HepG2 (cell line): ENCODE measurements at regions not wholly inside any gene's neighbourhood (a gene's known extent, or its start where the extent isn't known, plus 50 kb on each side); places are given as distances from the start of the nearest gene placed in this dataset.
A peak's percentile ranks its signal among the peaks of the same experiment; 100 is the strongest.

Experiments
- ATAC-seq: fragments of 200-7000 bp; cut with Tn5 transposase; 3 replicates; pipeline ENCODE4 v1.9.1; 2020; ENCODE audit warnings: mild to moderate bottlenecking, moderate library complexity
- BruUV-seq: library from RNA; stranded (reverse); fragments of 400-500 nt; replicated peaks from 2 replicates; lab custom pipeline; 2021; lab: Mats Ljungman, UMichigan
- CTCF ChIA-PET: fragments of 300-600 bp; formaldehyde crosslinking; extraction: SDS; loops from one replicate; lab custom pipeline; 2021; ENCODE audit warnings: low total read pairs, inconsistent platforms, low intra/inter-chr PET ratio; lab: Yijun Ruan, JAX
- POLR2A ChIA-PET: fragments of 350-600 bp; sonication (Branson Sonifier 250); formaldehyde crosslinking; loops from one replicate; lab custom pipeline; 2020; ENCODE audit warnings: antibody characterized with exemption, inconsistent platforms; lab: Yijun Ruan, JAX
- DNase-seq: peaks from one replicate; pipeline ENCODE4 v3.0.0-alpha.2; 2015; ENCODE audit warnings: low spot score
- FAIRE-seq: peaks from 3 replicates; lab custom pipeline; 2011; peaks lifted over from hg19 to GRCh38; lab: Jason Lieb, UNC
- H2AFZ ChIP-seq: one replicate; pipeline ENCODE4 v1.6.1; 2011; ENCODE audit warnings: low read length, inconsistent platforms
- H3K27ac ChIP-seq: fragments of 300-600 bp; 3 replicates; pipeline ENCODE4 v1.8.0; 2011; ENCODE audit warnings: mixed run types, mild to moderate bottlenecking, mixed read lengths, low read length, inconsistent platforms; ENCODE audit not compliant: insufficient read depth; ENCODE audit errors: extremely low read length
- H3K27me3 ChIP-seq, 2 experiments: fragments of 200-600 bp in 1 of 2; 2 replicates in 1 of 2; 3 replicates in 1 of 2; pipeline versions ENCODE4 v1.6.0 to v1.8.0; 2011; ENCODE audit warnings: low read length in 2 of 2, mild to moderate bottlenecking in 2 of 2, moderate library complexity in 2 of 2, inconsistent platforms in 1 of 2; ENCODE audit not compliant: insufficient read depth in 2 of 2, control insufficient read depth in 1 of 2
- H3K36me3 ChIP-seq, 2 experiments: fragments of 200-600 bp in 1 of 2; replicated peaks in 1 of 2; 2 replicates in 1 of 2; 3 replicates in 1 of 2; pipeline versions ENCODE4 v1.5.1 to v1.8.0; 2011; ENCODE audit warnings: low read length in 2 of 2, inconsistent platforms in 1 of 2; ENCODE audit not compliant: insufficient read depth in 2 of 2, control insufficient read depth in 1 of 2
- H3K4me1 ChIP-seq: 2 replicates; pipeline ENCODE4 v1.5.1; 2012; ENCODE audit warnings: low read length, inconsistent platforms; ENCODE audit not compliant: insufficient read depth
- H3K4me2 ChIP-seq: 2 replicates; pipeline ENCODE4 v1.6.0; 2011; ENCODE audit warnings: low read depth, low read length, inconsistent platforms
- H3K4me3 ChIP-seq, 3 experiments: fragments of 200-600 bp in 1 of 3; sonication (generic), shearing (Covaris generic) in 1 of 3; replicated peaks in 1 of 3; 2 replicates each; pipeline ENCODE4 v1.5.1; 2011 to 2016; ENCODE audit warnings: low read length in 3 of 3, inconsistent platforms in 2 of 3, low read depth in 2 of 3, mild to moderate bottlenecking in 2 of 3, control low read depth in 1 of 3, mixed read lengths in 1 of 3; ENCODE audit not compliant: insufficient read depth in 1 of 3
- H3K79me2 ChIP-seq: one replicate; pipeline ENCODE4 v1.6.1; 2011; ENCODE audit warnings: low read length, inconsistent platforms; ENCODE audit not compliant: insufficient read depth
- H3K9ac ChIP-seq: 2 replicates; pipeline ENCODE4 v1.6.0; 2011; ENCODE audit warnings: mild to moderate bottlenecking, low read depth, low read length, inconsistent platforms; ENCODE audit not compliant: insufficient read depth
- H3K9me3 ChIP-seq: 2 replicates; pipeline ENCODE4 v1.5.1; 2012; ENCODE audit warnings: mild to moderate bottlenecking, low read length
- H4K20me1 ChIP-seq: 2 replicates; pipeline ENCODE4 v1.6.0; 2011; ENCODE audit warnings: inconsistent platforms, mild to moderate bottlenecking, low read length, moderate library complexity; ENCODE audit not compliant: insufficient read depth
- HNRNPH1 ChIP-seq: fragments of 200-400 bp; formaldehyde crosslinking; optimal IDR thresholded peaks from 2 replicates; pipeline ENCODE3; 2017; ENCODE audit warnings: mild to moderate bottlenecking, low read depth, low read length
- HOXA5 ChIP-seq: sonication (generic); formaldehyde crosslinking; IDR thresholded peaks from 2 replicates; pipeline ENCODE4 v1.4.0; 2020; ENCODE audit warnings: missing genetic modification reagents
- MAFF ChIP-seq: IDR thresholded peaks from 2 replicates; pipeline ENCODE4 v1.6.1; 2011; ENCODE audit warnings: low read depth, low read length, improper control_type of control experiment
- MAFK ChIP-seq, 2 experiments: IDR thresholded peaks in 1 of 2; conservative IDR thresholded peaks in 1 of 2; 2 replicates each; pipeline ENCODE4 v1.6.1; 2011; ENCODE audit warnings: improper control_type of control experiment in 2 of 2, low read length in 2 of 2
- NR2F6 ChIP-seq, 2 experiments: IDR thresholded peaks; 2 replicates each; pipeline ENCODE4 v1.6.1; 2016; ENCODE audit warnings: antibody characterized with exemption in 1 of 2, mild to moderate bottlenecking in 1 of 2
- POLR2AphosphoS2 ChIP-seq: IDR thresholded peaks from 2 replicates; pipeline ENCODE4 v1.6.1; 2011; ENCODE audit warnings: low read depth, low read length, improper control_type of control experiment
- ZNF879 ChIP-seq: sonication (generic); formaldehyde crosslinking; IDR thresholded peaks from 2 replicates; pipeline ENCODE4 v1.8.1; 2023; ENCODE audit warnings: missing genetic modification reagents
- WGBS: methylation state at CpG from one replicate; pipeline ENCODE4 v1.1.6; 2017; ENCODE audit warnings: low lambda C conversion rate; 5-methylcytosine and 5-hydroxymethylcytosine counted together
- in situ Hi-C: cut with HindIII; loops from 2 replicates; pipeline ENCODE4 v1.10.0; 2017; ENCODE audit warnings: low pct_unique_long_range_greater_than_20kb; ENCODE audit not compliant: extremely low pct_ligation_motif_present
- intact Hi-C: fragments of 100-400 bp; cut with micrococcal nuclease; formaldehyde crosslinking; loops from one replicate; pipeline ENCODE4 v1.10.0; 2022; ENCODE audit not compliant: unreplicated experiment
- TF ChIP-seq, protein P1 (sequence below): sonication (generic); formaldehyde crosslinking; IDR thresholded peaks from 2 replicates; pipeline ENCODE4 v1.5.0; 2020; ENCODE audit warnings: missing genetic modification reagents
- TF ChIP-seq, protein P2 (sequence below): sonication (generic); formaldehyde crosslinking; IDR thresholded peaks from 2 replicates; pipeline ENCODE4; 2020; ENCODE audit warnings: missing genetic modification reagents, mild to moderate bottlenecking, borderline replicate concordance
- TF ChIP-seq, protein P3 (sequence below), 2 experiments: IDR thresholded peaks; 2 replicates each; pipeline ENCODE4 v1.6.1; 2011 to 2012; ENCODE audit warnings: low read length in 2 of 2, borderline replicate concordance in 1 of 2, low read depth in 1 of 2, mild to moderate bottlenecking in 1 of 2, moderate library complexity in 1 of 2
- TF ChIP-seq, protein P4 (sequence below): IDR thresholded peaks from 2 replicates; pipeline ENCODE4 v1.6.1; 2018; ENCODE audit warnings: missing genetic modification reagents, mild to moderate bottlenecking, missing compliant biosample characterization

DNA sequence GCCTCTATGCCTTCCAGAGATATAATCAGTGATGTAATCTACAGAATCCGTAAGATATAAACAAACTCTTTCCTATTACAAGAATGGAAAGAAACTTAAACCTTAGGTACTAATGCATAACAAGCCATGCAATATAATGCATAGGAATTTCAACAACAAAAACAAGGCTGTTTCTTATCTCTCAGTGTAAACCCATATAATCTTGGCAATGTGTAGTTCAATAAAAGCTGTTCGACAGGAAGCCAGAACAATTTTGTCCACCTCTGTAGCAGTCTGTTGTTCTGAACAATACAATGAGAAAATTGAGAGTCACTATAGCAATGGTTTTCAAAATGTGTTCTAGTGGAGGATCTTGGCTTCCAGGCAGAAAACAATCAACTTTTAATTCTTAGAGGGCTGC, 111.5 kb upstream of the FREM2 start (continued):
- TF ChIP-seq, protein P1, sequence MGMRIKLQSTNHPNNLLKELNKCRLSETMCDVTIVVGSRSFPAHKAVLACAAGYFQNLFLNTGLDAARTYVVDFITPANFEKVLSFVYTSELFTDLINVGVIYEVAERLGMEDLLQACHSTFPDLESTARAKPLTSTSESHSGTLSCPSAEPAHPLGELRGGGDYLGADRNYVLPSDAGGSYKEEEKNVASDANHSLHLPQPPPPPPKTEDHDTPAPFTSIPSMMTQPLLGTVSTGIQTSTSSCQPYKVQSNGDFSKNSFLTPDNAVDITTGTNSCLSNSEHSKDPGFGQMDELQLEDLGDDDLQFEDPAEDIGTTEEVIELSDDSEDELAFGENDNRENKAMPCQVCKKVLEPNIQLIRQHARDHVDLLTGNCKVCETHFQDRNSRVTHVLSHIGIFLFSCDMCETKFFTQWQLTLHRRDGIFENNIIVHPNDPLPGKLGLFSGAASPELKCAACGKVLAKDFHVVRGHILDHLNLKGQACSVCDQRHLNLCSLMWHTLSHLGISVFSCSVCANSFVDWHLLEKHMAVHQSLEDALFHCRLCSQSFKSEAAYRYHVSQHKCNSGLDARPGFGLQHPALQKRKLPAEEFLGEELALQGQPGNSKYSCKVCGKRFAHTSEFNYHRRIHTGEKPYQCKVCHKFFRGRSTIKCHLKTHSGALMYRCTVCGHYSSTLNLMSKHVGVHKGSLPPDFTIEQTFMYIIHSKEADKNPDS (CRISPR knock-in tag), result no peak
- no peak for TF ChIP-seq ZNF879 (CRISPR knock-in tag)
- TF ChIP-seq, protein P2, sequence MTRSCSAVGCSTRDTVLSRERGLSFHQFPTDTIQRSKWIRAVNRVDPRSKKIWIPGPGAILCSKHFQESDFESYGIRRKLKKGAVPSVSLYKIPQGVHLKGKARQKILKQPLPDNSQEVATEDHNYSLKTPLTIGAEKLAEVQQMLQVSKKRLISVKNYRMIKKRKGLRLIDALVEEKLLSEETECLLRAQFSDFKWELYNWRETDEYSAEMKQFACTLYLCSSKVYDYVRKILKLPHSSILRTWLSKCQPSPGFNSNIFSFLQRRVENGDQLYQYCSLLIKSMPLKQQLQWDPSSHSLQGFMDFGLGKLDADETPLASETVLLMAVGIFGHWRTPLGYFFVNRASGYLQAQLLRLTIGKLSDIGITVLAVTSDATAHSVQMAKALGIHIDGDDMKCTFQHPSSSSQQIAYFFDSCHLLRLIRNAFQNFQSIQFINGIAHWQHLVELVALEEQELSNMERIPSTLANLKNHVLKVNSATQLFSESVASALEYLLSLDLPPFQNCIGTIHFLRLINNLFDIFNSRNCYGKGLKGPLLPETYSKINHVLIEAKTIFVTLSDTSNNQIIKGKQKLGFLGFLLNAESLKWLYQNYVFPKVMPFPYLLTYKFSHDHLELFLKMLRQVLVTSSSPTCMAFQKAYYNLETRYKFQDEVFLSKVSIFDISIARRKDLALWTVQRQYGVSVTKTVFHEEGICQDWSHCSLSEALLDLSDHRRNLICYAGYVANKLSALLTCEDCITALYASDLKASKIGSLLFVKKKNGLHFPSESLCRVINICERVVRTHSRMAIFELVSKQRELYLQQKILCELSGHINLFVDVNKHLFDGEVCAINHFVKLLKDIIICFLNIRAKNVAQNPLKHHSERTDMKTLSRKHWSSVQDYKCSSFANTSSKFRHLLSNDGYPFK (CRISPR knock-in tag), result no peak

DNA sequence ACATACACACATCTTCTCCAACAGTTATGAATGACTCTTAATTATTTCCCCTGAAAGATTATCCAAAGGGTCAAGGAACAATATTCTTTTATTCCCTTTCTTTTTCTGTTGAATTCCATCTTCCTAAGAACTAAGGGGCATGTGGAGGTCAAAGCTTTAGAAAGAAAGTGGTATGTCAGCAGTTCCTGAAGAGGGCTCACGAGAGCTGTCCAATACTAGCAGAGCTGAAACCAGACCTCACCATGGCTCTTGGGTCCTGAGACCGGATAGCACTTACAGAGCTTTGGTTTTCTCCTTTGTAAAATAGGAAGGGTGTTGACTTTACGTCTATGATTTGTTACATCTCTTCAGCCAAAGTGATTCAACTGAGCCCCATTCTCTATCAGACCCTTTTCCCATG, 109.8 kb upstream of the FREM2 start:
- Histone ChIP-seq H4K20me1 (no peaks in the 10 kb centered on the region), H3K79me2 (no peaks in the 10 kb centered on the region), H3K4me1 (no peaks in the 10 kb centered on the region), H2AFZ (no peak overlapping the region), H3K4me2 (no peak overlapping the region), H3K27me3 (no peaks in the 10 kb centered on the region), H3K36me3 (no peaks in the 10 kb centered on the region), H3K9me3 (no peaks in the 10 kb centered on the region), H3K27ac (no peak overlapping the region)
- intact Hi-C loops, result no loop called here
- BruUV-seq, result no TSS peak
- CTCF ChIA-PET, result no interaction called here
- peak; percentile 1 for DNase-seq
- 3% methylated on average over 3 of the region's 3 CpGs for WGBS
- FAIRE-seq, result no peak
- TF ChIP-seq NR2F6 (IDR thresholded peaks at IDR 0.05) (no peak), NR2F6 (CRISPR knock-in tag; IDR thresholded peaks at IDR 0.05) (no peak), MAFF (peak; percentile 68), HNRNPH1 (no peak), POLR2AphosphoS2 (no peak), HOXA5 (CRISPR knock-in tag) (no peak), MAFK (conservative IDR thresholded peaks at IDR 0.05 in 1 of 2, IDR thresholded peaks at IDR 0.05 in 1 of 2; ENCODE audit: low read length in 2 of 2) (peak; percentile 65 to 82; a peak in 3 of 4 replicates)
- TF ChIP-seq, protein P3, sequence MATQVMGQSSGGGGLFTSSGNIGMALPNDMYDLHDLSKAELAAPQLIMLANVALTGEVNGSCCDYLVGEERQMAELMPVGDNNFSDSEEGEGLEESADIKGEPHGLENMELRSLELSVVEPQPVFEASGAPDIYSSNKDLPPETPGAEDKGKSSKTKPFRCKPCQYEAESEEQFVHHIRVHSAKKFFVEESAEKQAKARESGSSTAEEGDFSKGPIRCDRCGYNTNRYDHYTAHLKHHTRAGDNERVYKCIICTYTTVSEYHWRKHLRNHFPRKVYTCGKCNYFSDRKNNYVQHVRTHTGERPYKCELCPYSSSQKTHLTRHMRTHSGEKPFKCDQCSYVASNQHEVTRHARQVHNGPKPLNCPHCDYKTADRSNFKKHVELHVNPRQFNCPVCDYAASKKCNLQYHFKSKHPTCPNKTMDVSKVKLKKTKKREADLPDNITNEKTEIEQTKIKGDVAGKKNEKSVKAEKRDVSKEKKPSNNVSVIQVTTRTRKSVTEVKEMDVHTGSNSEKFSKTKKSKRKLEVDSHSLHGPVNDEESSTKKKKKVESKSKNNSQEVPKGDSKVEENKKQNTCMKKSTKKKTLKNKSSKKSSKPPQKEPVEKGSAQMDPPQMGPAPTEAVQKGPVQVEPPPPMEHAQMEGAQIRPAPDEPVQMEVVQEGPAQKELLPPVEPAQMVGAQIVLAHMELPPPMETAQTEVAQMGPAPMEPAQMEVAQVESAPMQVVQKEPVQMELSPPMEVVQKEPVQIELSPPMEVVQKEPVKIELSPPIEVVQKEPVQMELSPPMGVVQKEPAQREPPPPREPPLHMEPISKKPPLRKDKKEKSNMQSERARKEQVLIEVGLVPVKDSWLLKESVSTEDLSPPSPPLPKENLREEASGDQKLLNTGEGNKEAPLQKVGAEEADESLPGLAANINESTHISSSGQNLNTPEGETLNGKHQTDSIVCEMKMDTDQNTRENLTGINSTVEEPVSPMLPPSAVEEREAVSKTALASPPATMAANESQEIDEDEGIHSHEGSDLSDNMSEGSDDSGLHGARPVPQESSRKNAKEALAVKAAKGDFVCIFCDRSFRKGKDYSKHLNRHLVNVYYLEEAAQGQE (IDR thresholded peaks at IDR 0.05; ENCODE audit: borderline replicate concordance in 1 of 2, low read depth in 1 of 2, low read length in 2 of 2), result peak in 1 of 2 experiments; percentile 63; a peak in 2 of 4 replicates
- TF ChIP-seq, protein P4, sequence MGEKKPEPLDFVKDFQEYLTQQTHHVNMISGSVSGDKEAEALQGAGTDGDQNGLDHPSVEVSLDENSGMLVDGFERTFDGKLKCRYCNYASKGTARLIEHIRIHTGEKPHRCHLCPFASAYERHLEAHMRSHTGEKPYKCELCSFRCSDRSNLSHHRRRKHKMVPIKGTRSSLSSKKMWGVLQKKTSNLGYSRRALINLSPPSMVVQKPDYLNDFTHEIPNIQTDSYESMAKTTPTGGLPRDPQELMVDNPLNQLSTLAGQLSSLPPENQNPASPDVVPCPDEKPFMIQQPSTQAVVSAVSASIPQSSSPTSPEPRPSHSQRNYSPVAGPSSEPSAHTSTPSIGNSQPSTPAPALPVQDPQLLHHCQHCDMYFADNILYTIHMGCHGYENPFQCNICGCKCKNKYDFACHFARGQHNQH (CRISPR knock-in tag), result no peak
- TF ChIP-seq, all 625 proteins: peak for 3
- POLR2A ChIA-PET, result no interaction called here
- in situ Hi-C loops, result loop anchor here (25.0 kb wide), 1 partner anchor 815 kb away; no protein-coding TSS in a partner anchor
- H3K9ac ChIP-seq, result no peak overlapping the region
- peak; percentile 50; the same call in 2 of the 3 replicates for ATAC-seq
- no peak overlapping the region for H3K4me3 ChIP-seq
